NCI-H460 (cell line): ENCODE measurements at regions not wholly inside any gene's neighbourhood (a gene's known extent, or its start where the extent isn't known, plus 50 kb on each side); places are given as distances from the start of the nearest gene placed in this dataset.

Experiments
- DNase-seq: peaks from one replicate; pipeline ENCODE4 v3.0.0-alpha.2; 2016; ENCODE audit warnings: low read depth; ENCODE audit errors: extremely low read depth

GRCh38 chr7:124692425-124692824, 73.2 kb downstream of the GPR37 start:
- no peak for DNase-seq

GRCh38 chr7:124690840-124691239, 74.8 kb downstream of the GPR37 start:
- DNase-seq: no peak

- no peak for DNase-seq
These were observed 75.7 kb downstream of the GPR37 start for GRCh38 chr7:124689931-124690330.

- DNase-seq: no peak
These were observed 76.1 kb downstream of the GPR37 start for GRCh38 chr7:124689523-124689922.

GRCh38 chr7:124688991-124689390, 76.6 kb downstream of the GPR37 start:
- DNase-seq: no peak

GRCh38 chr7:124686543-124687171, 78.9 kb downstream of the GPR37 start:
- DNase-seq: no peak

GRCh38 chr7:124681946-124682345, 83.6 kb downstream of the GPR37 start:
- no peak for DNase-seq

- no peak for DNase-seq
These were observed 85.3 kb downstream of the GPR37 start for GRCh38 chr7:124680304-124680703.

GRCh38 chr7:124679586-124680225, 85.9 kb downstream of the GPR37 start:
- DNase-seq: no peak

- no peak for DNase-seq
These were observed 86.4 kb downstream of the GPR37 start for GRCh38 chr7:124679146-124679545.

GRCh38 chr7:124674451-124674850, 91.1 kb downstream of the GPR37 start:
- DNase-seq: no peak

GRCh38 chr7:124672011-124672410, 93.6 kb downstream of the GPR37 start:
- no peak for DNase-seq

- DNase-seq: no peak
These were observed 98.1 kb downstream of the GPR37 start for GRCh38 chr7:124667312-124668153.

GRCh38 chr7:124662937-124663336, 102.7 kb downstream of the GPR37 start:
- no peak for DNase-seq

- no peak for DNase-seq
These were observed 103.2 kb downstream of the GPR37 start for GRCh38 chr7:124662372-124662771.

- DNase-seq: no peak
These were observed 109.6 kb downstream of the GPR37 start for GRCh38 chr7:124655990-124656389.

- DNase-seq: no peak
These were observed 113.4 kb downstream of the GPR37 start for GRCh38 chr7:124652237-124652636.

- no peak for DNase-seq
These were observed 114.5 kb downstream of the GPR37 start for GRCh38 chr7:124651136-124651535.

- DNase-seq: peak; percentile 1
These were observed 116.1 kb downstream of the GPR37 start for GRCh38 chr7:124649397-124650014.

- DNase-seq: no peak
These were observed 117.8 kb downstream of the GPR37 start for GRCh38 chr7:124647630-124648306.

GRCh38 chr7:124645704-124646103, 119.9 kb downstream of the GPR37 start:
- no peak for DNase-seq
